ENCODE measurements at regions not wholly inside any gene's neighbourhood (a gene's known extent, or its start where the extent isn't known, plus 50 kb on each side); places are given as distances from the start of the nearest gene placed in this dataset.

GRCh38 chr13:61261746-61262472 is 153.7 kb downstream of the PCDH20 start:
- intact Hi-C loops (cut with micrococcal nuclease; ENCODE audit: unreplicated experiment) = no loop called here
- POLR2A ChIA-PET = no interaction called here
- CTCF ChIA-PET (ENCODE audit: unreplicated experiment) = no interaction called here

DNA sequence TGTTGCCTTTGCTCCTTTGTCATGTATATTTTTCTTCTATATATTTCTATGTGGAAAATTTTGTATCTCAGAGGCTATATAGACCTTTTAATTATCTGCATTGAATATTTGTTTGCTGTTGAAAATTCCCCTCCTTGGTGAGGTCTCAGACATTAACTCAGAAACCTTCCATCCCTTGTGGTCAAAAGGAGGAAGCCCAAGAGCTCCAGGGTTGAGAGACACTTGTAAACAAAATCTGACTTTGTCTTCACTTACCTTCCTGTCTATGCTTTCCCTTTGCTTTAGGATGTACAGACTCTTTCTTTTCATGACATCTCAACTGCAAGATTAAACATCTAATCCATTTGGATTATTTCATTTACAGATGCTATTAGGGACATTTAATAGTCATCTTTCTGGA is 157.5 kb downstream of the PCDH20 start:
- Histone ChIP-seq H4K20me1 (ENCODE audit: insufficient read depth, low read length) (no peaks in the 10 kb centered on the region; the same call in 1 of the 2 replicates), H2AFZ (ENCODE audit: low read length) (no peak overlapping the region), H3K79me2 (ENCODE audit: insufficient read depth, low read depth, low read length) (no peaks in the 10 kb centered on the region), H3K4me2 (ENCODE audit: low read length) (no peak overlapping the region), H3K27ac (ENCODE audit: low read depth, low read length, poor library complexity, severe bottlenecking) (no peak overlapping the region), H3K9me3 (ENCODE audit: low read length) (no peaks in the 10 kb centered on the region), H3K9me2 (ENCODE audit: insufficient read depth, low read length) (no peaks in the 10 kb centered on the region), H3K36me3 (ENCODE audit: insufficient read depth, low read length) (no peaks in the 10 kb centered on the region), H3K4me3 (ENCODE audit: low read depth, low read length, poor library complexity, severe bottlenecking) (no peak overlapping the region), H3K4me1 (ENCODE audit: insufficient read depth, low read length, poor library complexity, severe bottlenecking) (no peaks in the 10 kb centered on the region)
- no peak for TF ChIP-seq EZH2phosphoT487 (IDR thresholded peaks at IDR 0.05; ENCODE audit: borderline replicate concordance, low read depth, low read length)
- TF ChIP-seq CTCF (conservative IDR thresholded peaks at IDR 0.05; ENCODE audit: low read length) = no peak
- no peak for DNase-seq (ENCODE audit: low spot score)
- POLR2A ChIA-PET = no interaction called here
- intact Hi-C loops (cut with micrococcal nuclease; ENCODE audit: unreplicated experiment) = no loop called here
- CTCF ChIA-PET (ENCODE audit: unreplicated experiment) = no interaction called here
- BruUV-seq (replicated peaks) = no TSS peak

More at GRCh38 chr13:61261746-61262472, 153.7 kb downstream of the PCDH20 start:
- H3K79me2 ChIP-seq (ENCODE audit: insufficient read depth, low read depth, low read length) = no peaks in the 10 kb centered on the region
- no peaks in the 10 kb centered on the region for H3K9me2 ChIP-seq (ENCODE audit: insufficient read depth, low read length)
- DNase-seq (ENCODE audit: low spot score) = no peak
- BruUV-seq (replicated peaks) = no TSS peak
- TF ChIP-seq EZH2phosphoT487 (IDR thresholded peaks at IDR 0.05; ENCODE audit: borderline replicate concordance, low read depth, low read length) (no peak), CTCF (conservative IDR thresholded peaks at IDR 0.05; ENCODE audit: low read length) (no peak)
- H3K36me3 ChIP-seq (ENCODE audit: insufficient read depth, low read length) = no peaks in the 10 kb centered on the region
- no peak overlapping the region for H3K4me2 ChIP-seq (ENCODE audit: low read length)
- no peak overlapping the region for H3K27ac ChIP-seq (ENCODE audit: low read depth, low read length, poor library complexity, severe bottlenecking)
- H3K4me3 ChIP-seq (ENCODE audit: low read depth, low read length, poor library complexity, severe bottlenecking) = no peak overlapping the region
- H3K9me3 ChIP-seq (ENCODE audit: low read length) = no peaks in the 10 kb centered on the region
- no peaks in the 10 kb centered on the region; the same call in 1 of the 2 replicates for H4K20me1 ChIP-seq (ENCODE audit: insufficient read depth, low read length)
- no peaks in the 10 kb centered on the region for H3K4me1 ChIP-seq (ENCODE audit: insufficient read depth, low read length, poor library complexity, severe bottlenecking)
- no peak overlapping the region for H2AFZ ChIP-seq (ENCODE audit: low read length)

GRCh38 chr13:61255040-61255796 is 160.4 kb downstream of the PCDH20 start:
- TF ChIP-seq CTCF (conservative IDR thresholded peaks at IDR 0.05; ENCODE audit: low read length) = peak; percentile 63
- TF ChIP-seq EZH2phosphoT487 (IDR thresholded peaks at IDR 0.05; ENCODE audit: borderline replicate concordance, low read depth, low read length) = no peak
- DNase-seq (ENCODE audit: low spot score) = peak; percentile 1
- Histone ChIP-seq H2AFZ (ENCODE audit: low read length) (no peak overlapping the region), H3K4me1 (ENCODE audit: insufficient read depth, low read length, poor library complexity, severe bottlenecking) (no peaks in the 10 kb centered on the region), H3K9me3 (ENCODE audit: low read length) (no peaks in the 10 kb centered on the region), H3K4me3 (ENCODE audit: low read depth, low read length, poor library complexity, severe bottlenecking) (no peak overlapping the region), H3K9me2 (ENCODE audit: insufficient read depth, low read length) (no peaks in the 10 kb centered on the region), H3K27ac (ENCODE audit: low read depth, low read length, poor library complexity, severe bottlenecking) (no peak overlapping the region), H3K4me2 (ENCODE audit: low read length) (no peak overlapping the region), H4K20me1 (ENCODE audit: insufficient read depth, low read length) (no peaks in the 10 kb centered on the region; the same call in 1 of the 2 replicates), H3K79me2 (ENCODE audit: insufficient read depth, low read depth, low read length) (no peaks in the 10 kb centered on the region), H3K36me3 (ENCODE audit: insufficient read depth, low read length) (no peaks in the 10 kb centered on the region)
- intact Hi-C loops (cut with micrococcal nuclease; ENCODE audit: unreplicated experiment) = no loop called here
- BruUV-seq (replicated peaks) = no TSS peak
- CTCF ChIA-PET (ENCODE audit: unreplicated experiment) = no interaction called here
- POLR2A ChIA-PET = interaction anchor here (0.7 to 1.5 kb wide), 2 partner anchors 12 to 243 kb away, joined by 3 to 4 read pairs; no protein-coding TSS in a partner anchor
